ENCODE measurements at regions not wholly inside any gene's neighbourhood (a gene's known extent, or its start where the extent isn't known, plus 50 kb on each side); places are given as distances from the start of the nearest gene placed in this dataset.

GRCh38 chr17:77086433-77087010 is 54.2 kb upstream of the SEC14L1 start:
- Histone ChIP-seq H3K27ac (ENCODE audit: low read depth, low read length) (no peak overlapping the region), H3K4me3 (ENCODE audit: low read length) (peak overlapping the region; percentile 19), H3K36me3 (ENCODE audit: control insufficient read depth, low read length) (peaks cover 27% of the 10 kb centered on the region), H3K4me2 (ENCODE audit: low read length) (peak overlapping the region; percentile 48), H3K4me1 (ENCODE audit: control insufficient read depth, low read length) (peaks cover 59% of the 10 kb centered on the region), H3F3A (ENCODE audit: control insufficient read depth, insufficient read depth) (peaks cover 11% of the 10 kb centered on the region), H3K27me3 (ENCODE audit: control insufficient read depth, low read length) (no peaks in the 10 kb centered on the region), H3K79me2 (ENCODE audit: control insufficient read depth, low read length) (peaks cover 32% of the 10 kb centered on the region), H4K20me1 (ENCODE audit: control insufficient read depth, insufficient read depth, low read depth, low read length) (no peaks in the 10 kb centered on the region), H3K9me3 (ENCODE audit: control insufficient read depth, insufficient read depth, low read length) (no peaks in the 10 kb centered on the region), H3K9me2 (replicated peaks; ENCODE audit: control insufficient read depth, low read length) (no peaks in the 10 kb centered on the region)
- peak; percentile 97 for TF ChIP-seq CTCF (IDR thresholded peaks at IDR 0.05; ENCODE audit: low read depth, low read length, poor library complexity, severe bottlenecking)
- TF ChIP-seq EZH2phosphoT487 (IDR thresholded peaks at IDR 0.05; ENCODE audit: borderline replicate concordance, low read length) = no peak

- H3K4me1 ChIP-seq (ENCODE audit: control insufficient read depth, low read length) = peaks cover 60% of the 10 kb centered on the region
- TF ChIP-seq EZH2phosphoT487 (IDR thresholded peaks at IDR 0.05; ENCODE audit: borderline replicate concordance, low read length) = no peak
- no peak for TF ChIP-seq CTCF (IDR thresholded peaks at IDR 0.05; ENCODE audit: low read depth, low read length, poor library complexity, severe bottlenecking)
- no peaks in the 10 kb centered on the region for H4K20me1 ChIP-seq (ENCODE audit: control insufficient read depth, insufficient read depth, low read depth, low read length)
- no peaks in the 10 kb centered on the region for H3K9me2 ChIP-seq (replicated peaks; ENCODE audit: control insufficient read depth, low read length)
- no peaks in the 10 kb centered on the region for H3K9me3 ChIP-seq (ENCODE audit: control insufficient read depth, insufficient read depth, low read length)
- H3K4me3 ChIP-seq (ENCODE audit: low read length) = peak overlapping the region; percentile 77
- H3F3A ChIP-seq (ENCODE audit: control insufficient read depth, insufficient read depth) = peaks cover 11% of the 10 kb centered on the region
- peak overlapping the region; percentile 13; the same call in 1 of the 2 replicates for H3K27ac ChIP-seq (ENCODE audit: low read depth, low read length)
- H3K79me2 ChIP-seq (ENCODE audit: control insufficient read depth, low read length) = peaks cover 40% of the 10 kb centered on the region
- peaks cover 39% of the 10 kb centered on the region for H3K36me3 ChIP-seq (ENCODE audit: control insufficient read depth, low read length)
- no peaks in the 10 kb centered on the region for H3K27me3 ChIP-seq (ENCODE audit: control insufficient read depth, low read length)
- peak overlapping the region; percentile 64 for H3K4me2 ChIP-seq (ENCODE audit: low read length)
Observed at GRCh38 chr17:77087650-77088454, 52.9 kb upstream of the SEC14L1 start.

GRCh38 chr17:77088455-77089123 is 52.2 kb upstream of the SEC14L1 start:
- H3F3A ChIP-seq (ENCODE audit: control insufficient read depth, insufficient read depth) = peaks cover 11% of the 10 kb centered on the region

More at GRCh38 chr17:77088455-77089123, 52.2 kb upstream of the SEC14L1 start:
- H4K20me1 ChIP-seq (ENCODE audit: control insufficient read depth, insufficient read depth, low read depth, low read length) = no peaks in the 10 kb centered on the region
- peak overlapping the region; percentile 77 for H3K4me3 ChIP-seq (ENCODE audit: low read length)
- peak overlapping the region; percentile 67 for H3K27ac ChIP-seq (ENCODE audit: low read depth, low read length)
- H3K27me3 ChIP-seq (ENCODE audit: control insufficient read depth, low read length) = no peaks in the 10 kb centered on the region
- H3K4me1 ChIP-seq (ENCODE audit: control insufficient read depth, low read length) = peaks cover 53% of the 10 kb centered on the region
- H3K79me2 ChIP-seq (ENCODE audit: control insufficient read depth, low read length) = peaks cover 46% of the 10 kb centered on the region
- H3K36me3 ChIP-seq (ENCODE audit: control insufficient read depth, low read length) = peaks cover 47% of the 10 kb centered on the region
- peak overlapping the region; percentile 64 for H3K4me2 ChIP-seq (ENCODE audit: low read length)
- TF ChIP-seq EZH2phosphoT487 (IDR thresholded peaks at IDR 0.05; ENCODE audit: borderline replicate concordance, low read length) = no peak
- peak; percentile 60 for TF ChIP-seq CTCF (IDR thresholded peaks at IDR 0.05; ENCODE audit: low read depth, low read length, poor library complexity, severe bottlenecking)
- no peaks in the 10 kb centered on the region for H3K9me2 ChIP-seq (replicated peaks; ENCODE audit: control insufficient read depth, low read length)
- H3K9me3 ChIP-seq (ENCODE audit: control insufficient read depth, insufficient read depth, low read length) = no peaks in the 10 kb centered on the region
